CD4-positive, CD25-positive, alpha-beta regulatory T cell (primary cell): ENCODE measurements at regions not wholly inside any gene's neighbourhood (a gene's known extent, or its start where the extent isn't known, plus 50 kb on each side); places are given as distances from the start of the nearest gene placed in this dataset.

Source experiments
- ATAC-seq, 2 donors: fragments of 150-1000 bp; cut with Tn5 transposase; one replicate each; pipeline ENCODE4 v1.10.0; 2021; ENCODE audit warnings: low read depth in 2 of 2, moderate number of reproducible peaks in 2 of 2, moderate library complexity in 1 of 2
- DNase-seq, 3 donors: peaks; one replicate each; pipeline versions ENCODE4 v3.0.0 to v3.0.0-alpha.2; 2012 to 2022; ENCODE audit warnings: mixed read lengths in 1 of 3
- H3K27ac ChIP-seq: one replicate; pipeline ENCODE4 v1.7.0; 2013; ENCODE audit warnings: mild to moderate bottlenecking, low read length; ENCODE audit not compliant: insufficient read depth, poor library complexity, severe bottlenecking
- H3K27me3 ChIP-seq: one replicate; pipeline ENCODE4 v1.7.0; 2013; ENCODE audit warnings: low read length; ENCODE audit not compliant: control insufficient read depth, insufficient read depth
- H3K36me3 ChIP-seq: one replicate; pipeline ENCODE4 v1.7.0; 2013; ENCODE audit warnings: mild to moderate bottlenecking, low read length, moderate library complexity; ENCODE audit not compliant: control insufficient read depth, insufficient read depth
- H3K4me1 ChIP-seq: 2 replicates; pipeline ENCODE4 v1.7.0; 2013; ENCODE audit warnings: mild to moderate bottlenecking, low read length; ENCODE audit not compliant: insufficient read depth, control insufficient read depth, poor library complexity, severe bottlenecking
- H3K4me3 ChIP-seq: one replicate; pipeline ENCODE4 v1.7.0; 2013; ENCODE audit warnings: low read depth, mild to moderate bottlenecking, low read length, moderate library complexity
- H3K9me3 ChIP-seq, 2 experiments: 1 replicate in 1 of 2; 2 replicates in 1 of 2; pipeline ENCODE4 v1.7.0; 2013; ENCODE audit warnings: low read length in 2 of 2, mild to moderate bottlenecking in 1 of 2, moderate library complexity in 1 of 2; ENCODE audit not compliant: control insufficient read depth in 2 of 2
- H3K27ac Mint-ChIP-seq, 3 donors: one replicate each; pipeline ENCODE4 v1.8.0; 2020 to 2022; ENCODE audit warnings: mild to moderate bottlenecking in 3 of 3, mixed read lengths in 3 of 3, moderate library complexity in 2 of 3
- H3K27me3 Mint-ChIP-seq: one replicate; pipeline ENCODE4 v1.8.0; 2022; ENCODE audit warnings: mild to moderate bottlenecking, mixed read lengths
- H3K36me3 Mint-ChIP-seq: one replicate; pipeline ENCODE4 v1.8.0; 2020; ENCODE audit warnings: mixed read lengths
- H3K4me1 Mint-ChIP-seq, 4 donors: one replicate each; pipeline ENCODE4 v1.8.0; 2020 to 2022; ENCODE audit warnings: mixed read lengths in 4 of 4, mild to moderate bottlenecking in 1 of 4
- H3K4me3 Mint-ChIP-seq, 4 donors: one replicate each; pipeline ENCODE4 v1.8.0; 2020 to 2022; ENCODE audit warnings: mild to moderate bottlenecking in 4 of 4, mixed read lengths in 4 of 4, moderate library complexity in 3 of 4
- H3K9me3 Mint-ChIP-seq, 7 donors: one replicate each; pipeline ENCODE4 v1.8.0; 2020 to 2022; ENCODE audit warnings: mixed read lengths in 7 of 7, mild to moderate bottlenecking in 3 of 7, moderate library complexity in 2 of 7

- Histone ChIP-seq H3K9me3 (no peaks in the 10 kb centered on the region), H3K4me3 (peak overlapping the region; percentile 61), H3K4me1 (peaks cover 3% of the 10 kb centered on the region), H3K27me3 (no peaks in the 10 kb centered on the region), H3K36me3 (no peaks in the 10 kb centered on the region), H3K27ac (no peak overlapping the region)
- Mint-ChIP-seq H3K27ac (peak overlapping the region in 1 of 3 donors; percentile 60), H3K9me3 (peaks cover 0 to 5% (median 0%) of the 10 kb centered on the region in 7 donors), H3K27me3 (no peaks in the 10 kb centered on the region), H3K4me3 (peak overlapping the region in 2 of 4 donors; percentile 66 to 72), H3K4me1 (peaks cover 0 to 10% (median 7%) of the 10 kb centered on the region in 4 donors), H3K36me3 (no peaks in the 10 kb centered on the region)
- ATAC-seq, result peak; percentile 53 to 81
- DNase-seq, result peak; percentile 27 to 61 (median 54)
These were observed 71.4 kb upstream of the MPEG1 start for GRCh38 chr11:59283825-59284772.

GRCh38 chr11:59283311-59283710 is 70.6 kb upstream of the MPEG1 start:
- no peaks in the 10 kb centered on the region for H3K27me3 Mint-ChIP-seq
- Histone ChIP-seq H3K27me3 (no peaks in the 10 kb centered on the region), H3K4me1 (peaks cover 3% of the 10 kb centered on the region), H3K9me3 (no peaks in the 10 kb centered on the region), H3K36me3 (no peaks in the 10 kb centered on the region), H3K27ac (no peak overlapping the region), H3K4me3 (no peak overlapping the region)
- H3K27ac Mint-ChIP-seq, result peak overlapping the region in 1 of 3 donors; percentile 49
- H3K4me1 Mint-ChIP-seq, result peaks cover 0 to 10% (median 7%) of the 10 kb centered on the region in 4 donors
- H3K9me3 Mint-ChIP-seq, result peaks cover 0 to 5% (median 0%) of the 10 kb centered on the region in 7 donors
- ATAC-seq, result no peak
- H3K36me3 Mint-ChIP-seq, result no peaks in the 10 kb centered on the region
- DNase-seq, result no peak
- H3K4me3 Mint-ChIP-seq, result peak overlapping the region in 1 of 4 donors; percentile 19

GRCh38 chr11:59281177-59281576 is 68.5 kb upstream of the MPEG1 start:
- Mint-ChIP-seq H3K27me3 (peaks cover 3% of the 10 kb centered on the region), H3K4me3 (no peak overlapping the region)

DNA sequence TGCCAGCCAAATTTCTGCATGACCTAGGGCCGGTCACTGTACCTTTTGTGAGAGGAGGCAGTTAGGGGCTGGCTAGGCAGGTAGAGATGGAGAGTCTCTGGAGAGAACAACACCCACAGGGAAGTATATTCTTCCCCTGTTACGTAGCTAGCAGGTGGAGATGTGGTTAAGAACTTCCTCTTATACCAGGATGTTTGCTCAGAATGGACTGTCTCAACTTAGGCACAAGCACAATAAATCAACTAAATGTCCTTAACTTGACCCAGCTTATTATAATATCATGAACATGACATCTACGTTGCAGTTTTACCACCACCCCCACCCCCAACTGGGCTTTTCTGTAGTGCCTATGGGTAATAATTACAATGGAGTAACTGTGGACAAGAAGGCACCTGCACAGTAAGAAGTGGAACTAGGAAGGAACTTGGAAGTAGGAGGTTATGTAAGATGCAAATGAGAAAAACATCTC is 60.7 kb upstream of the MPEG1 start:
- Histone ChIP-seq H3K9me3 (no peaks in the 10 kb centered on the region), H3K27ac (peak overlapping the region; percentile 36), H3K4me3 (peak overlapping the region; percentile 35), H3K36me3 (no peaks in the 10 kb centered on the region), H3K4me1 (peaks cover 19% of the 10 kb centered on the region), H3K27me3 (no peaks in the 10 kb centered on the region)
- ATAC-seq (peak; percentile 36 to 57), DNase-seq (peak in 2 of 3 donors; percentile 13 to 59)
- Mint-ChIP-seq H3K4me1 (peaks cover 7 to 50% (median 19%) of the 10 kb centered on the region in 4 donors), H3K4me3 (peak overlapping the region in 3 of 4 donors; percentile 26 to 54 (median 33)), H3K36me3 (no peaks in the 10 kb centered on the region), H3K27me3 (peaks cover 4% of the 10 kb centered on the region), H3K27ac (peak overlapping the region; percentile 72 to 82 (median 80)), H3K9me3 (no peaks in the 10 kb centered on the region)

More at GRCh38 chr11:59281177-59281576, 68.5 kb upstream of the MPEG1 start:
- H3K27ac Mint-ChIP-seq, result no peak overlapping the region
- H3K9me3 Mint-ChIP-seq, result peaks cover 0 to 5% (median 0%) of the 10 kb centered on the region in 7 donors
- Histone ChIP-seq H3K9me3 (no peaks in the 10 kb centered on the region), H3K4me3 (no peak overlapping the region), H3K27ac (no peak overlapping the region), H3K27me3 (no peaks in the 10 kb centered on the region), H3K36me3 (no peaks in the 10 kb centered on the region), H3K4me1 (peaks cover 3% of the 10 kb centered on the region)
- no peak for ATAC-seq
- peaks cover 0 to 10% (median 7%) of the 10 kb centered on the region in 4 donors for H3K4me1 Mint-ChIP-seq
- DNase-seq, result no peak
- no peaks in the 10 kb centered on the region for H3K36me3 Mint-ChIP-seq

DNA sequence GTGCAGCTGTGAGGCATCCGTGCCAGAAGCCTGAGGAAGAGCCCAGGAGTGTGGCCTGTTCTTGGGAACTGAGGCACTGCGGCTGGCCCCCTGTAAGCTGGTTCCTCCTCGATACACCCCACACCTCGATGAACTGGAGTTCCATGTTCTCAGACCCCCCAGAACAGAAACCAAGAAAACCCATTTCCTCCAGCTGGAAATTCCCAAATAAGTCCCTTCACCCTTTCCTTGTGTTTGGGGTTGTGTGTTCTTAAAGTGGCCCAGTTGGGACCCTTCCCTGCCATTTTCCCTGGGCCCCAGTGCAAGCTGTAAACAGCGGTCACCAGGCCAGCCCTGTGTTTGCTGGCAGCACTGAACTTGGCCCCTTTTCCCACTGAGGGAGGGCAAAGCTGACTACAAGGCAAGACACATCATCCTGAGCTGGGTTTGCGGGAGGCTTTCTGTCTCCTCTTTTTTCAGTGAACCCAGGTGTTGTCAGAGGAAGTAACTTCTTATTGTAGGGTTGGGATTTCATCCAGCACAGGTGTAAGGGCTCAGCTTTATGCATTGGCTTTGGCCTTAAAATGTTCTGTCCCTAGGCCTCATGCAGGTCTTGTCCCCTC is 60.1 kb upstream of the MPEG1 start:
- Histone ChIP-seq H3K36me3 (no peaks in the 10 kb centered on the region), H3K27ac (peak overlapping the region; percentile 36), H3K4me1 (peaks cover 19% of the 10 kb centered on the region), H3K27me3 (no peaks in the 10 kb centered on the region), H3K4me3 (peak overlapping the region; percentile 35), H3K9me3 (no peaks in the 10 kb centered on the region)
- ATAC-seq (no peak), DNase-seq (no peak)
- Mint-ChIP-seq H3K27ac (peak overlapping the region; percentile 74 to 82 (median 80)), H3K4me1 (peaks cover 7 to 50% (median 19%) of the 10 kb centered on the region in 4 donors), H3K36me3 (no peaks in the 10 kb centered on the region), H3K9me3 (no peaks in the 10 kb centered on the region), H3K4me3 (peak overlapping the region in 3 of 4 donors; percentile 26 to 54 (median 33)), H3K27me3 (peaks cover 4% of the 10 kb centered on the region)

DNA sequence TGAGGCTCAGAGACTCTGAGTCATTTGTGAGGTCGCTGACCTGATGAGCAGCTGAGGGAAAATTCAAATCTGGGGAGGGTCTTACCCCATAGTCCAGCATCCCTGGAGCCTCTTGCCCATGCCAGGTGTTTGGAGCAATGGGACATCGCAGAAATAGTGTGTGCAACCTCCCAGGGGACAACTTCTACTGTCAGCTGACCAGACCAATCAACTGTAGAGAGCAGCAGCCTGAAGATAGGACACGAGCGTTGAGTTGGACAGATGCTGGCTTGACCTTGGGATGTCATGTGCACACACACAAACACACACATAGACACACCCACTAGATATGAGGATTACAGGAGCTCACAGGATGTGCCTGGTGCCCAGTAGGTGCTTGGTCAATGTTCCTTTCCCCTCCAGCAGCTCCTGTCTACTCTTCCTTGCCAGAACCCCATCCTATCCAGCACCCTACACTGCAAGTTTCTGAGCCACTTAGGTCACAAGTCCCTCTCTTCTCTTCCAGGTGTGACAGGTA is 59.1 kb upstream of the MPEG1 start:
- Histone ChIP-seq H3K27ac (no peak overlapping the region), H3K4me3 (no peak overlapping the region), H3K9me3 (no peaks in the 10 kb centered on the region), H3K36me3 (no peaks in the 10 kb centered on the region), H3K4me1 (peaks cover 19% of the 10 kb centered on the region), H3K27me3 (no peaks in the 10 kb centered on the region)
- H3K4me1 Mint-ChIP-seq, result peaks cover 7 to 50% (median 19%) of the 10 kb centered on the region in 4 donors
- DNase-seq, result no peak
- peaks cover 4% of the 10 kb centered on the region for H3K27me3 Mint-ChIP-seq
- no peaks in the 10 kb centered on the region for H3K36me3 Mint-ChIP-seq
- H3K9me3 Mint-ChIP-seq, result no peaks in the 10 kb centered on the region
- ATAC-seq, result no peak
- peak overlapping the region in 2 of 3 donors; percentile 80 to 82 for H3K27ac Mint-ChIP-seq
- no peak overlapping the region for H3K4me3 Mint-ChIP-seq

GRCh38 chr11:59271247-59271755 is 58.6 kb upstream of the MPEG1 start:
- Histone ChIP-seq H3K4me3 (no peak overlapping the region), H3K4me1 (peaks cover 19% of the 10 kb centered on the region), H3K9me3 (no peaks in the 10 kb centered on the region), H3K36me3 (no peaks in the 10 kb centered on the region), H3K27ac (no peak overlapping the region), H3K27me3 (no peaks in the 10 kb centered on the region)
- Mint-ChIP-seq H3K36me3 (no peaks in the 10 kb centered on the region), H3K4me1 (peaks cover 7 to 50% (median 19%) of the 10 kb centered on the region in 4 donors), H3K9me3 (no peaks in the 10 kb centered on the region), H3K4me3 (no peak overlapping the region), H3K27ac (peak overlapping the region in 2 of 3 donors; percentile 80 to 82), H3K27me3 (peaks cover 3% of the 10 kb centered on the region)
- DNase-seq (no peak), ATAC-seq (no peak)
